ENCODE measurements at regions not wholly inside any gene's neighbourhood (a gene's known extent, or its start where the extent isn't known, plus 50 kb on each side); places are given as distances from the start of the nearest gene placed in this dataset.

DNA sequence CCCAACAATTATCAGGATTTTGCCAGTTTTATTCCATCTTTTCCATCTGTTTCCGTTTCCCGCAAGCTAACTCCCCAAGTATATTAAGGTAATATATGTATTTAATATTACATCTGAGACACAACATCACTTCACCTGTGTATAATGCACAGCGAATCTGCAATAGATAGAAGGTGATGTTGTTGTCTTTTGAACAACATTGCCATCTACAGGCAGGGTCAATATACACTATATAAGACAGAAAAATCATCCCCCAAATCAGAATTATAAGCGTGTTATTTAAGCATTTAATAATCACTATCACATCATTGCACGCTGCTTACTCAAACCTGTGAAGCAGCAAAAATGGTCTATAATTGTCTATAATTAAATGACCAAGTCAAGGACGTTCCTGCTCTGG lies 1115.5 kb downstream of the NLGN4X start:
- TF ChIP-seq, protein P1, sequence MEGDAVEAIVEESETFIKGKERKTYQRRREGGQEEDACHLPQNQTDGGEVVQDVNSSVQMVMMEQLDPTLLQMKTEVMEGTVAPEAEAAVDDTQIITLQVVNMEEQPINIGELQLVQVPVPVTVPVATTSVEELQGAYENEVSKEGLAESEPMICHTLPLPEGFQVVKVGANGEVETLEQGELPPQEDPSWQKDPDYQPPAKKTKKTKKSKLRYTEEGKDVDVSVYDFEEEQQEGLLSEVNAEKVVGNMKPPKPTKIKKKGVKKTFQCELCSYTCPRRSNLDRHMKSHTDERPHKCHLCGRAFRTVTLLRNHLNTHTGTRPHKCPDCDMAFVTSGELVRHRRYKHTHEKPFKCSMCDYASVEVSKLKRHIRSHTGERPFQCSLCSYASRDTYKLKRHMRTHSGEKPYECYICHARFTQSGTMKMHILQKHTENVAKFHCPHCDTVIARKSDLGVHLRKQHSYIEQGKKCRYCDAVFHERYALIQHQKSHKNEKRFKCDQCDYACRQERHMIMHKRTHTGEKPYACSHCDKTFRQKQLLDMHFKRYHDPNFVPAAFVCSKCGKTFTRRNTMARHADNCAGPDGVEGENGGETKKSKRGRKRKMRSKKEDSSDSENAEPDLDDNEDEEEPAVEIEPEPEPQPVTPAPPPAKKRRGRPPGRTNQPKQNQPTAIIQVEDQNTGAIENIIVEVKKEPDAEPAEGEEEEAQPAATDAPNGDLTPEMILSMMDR (conservative IDR thresholded peaks at IDR 0.05; ENCODE audit: low read depth, low read length), result peak; percentile 69
- TF ChIP-seq EZH2 (IDR thresholded peaks at IDR 0.05; ENCODE audit: low read length, unreplicated experiment), result no peak
